ENCODE measurements at regions not wholly inside any gene's neighbourhood (a gene's known extent, or its start where the extent isn't known, plus 50 kb on each side); places are given as distances from the start of the nearest gene placed in this dataset.
A peak's percentile ranks its signal among the peaks of the same experiment; 100 is the strongest.

GRCh38 chr10:28250782-28251181 lies 52.1 kb downstream of the MPP7 start:
- TF ChIP-seq CTCF (IDR thresholded peaks at IDR 0.05; ENCODE audit: unreplicated experiment): peak; percentile 34

GRCh38 chr10:28250358-28250757 lies 52.5 kb downstream of the MPP7 start:
- Mint-ChIP-seq H3K4me3 (ENCODE audit: low read depth) (no peak overlapping the region), H3K27ac (peak overlapping the region; percentile 73), H3K27me3 (no peaks in the 10 kb centered on the region), H3K36me3 (ENCODE audit: insufficient read depth) (no peaks in the 10 kb centered on the region), H3K4me1 (ENCODE audit: low read depth) (peaks cover 7% of the 10 kb centered on the region), H3K9me3 (ENCODE audit: low read depth) (peaks cover 3% of the 10 kb centered on the region)
- no peak for TF ChIP-seq CTCF (IDR thresholded peaks at IDR 0.05; ENCODE audit: unreplicated experiment)
- DNase-seq (ENCODE audit: low spot score, unreplicated experiment): no peak

More at GRCh38 chr10:28250782-28251181, 52.1 kb downstream of the MPP7 start:
- DNase-seq (ENCODE audit: low spot score, unreplicated experiment): no peak
- Mint-ChIP-seq H3K4me3 (ENCODE audit: low read depth) (no peak overlapping the region), H3K27ac (peak overlapping the region; percentile 29), H3K36me3 (ENCODE audit: insufficient read depth) (no peaks in the 10 kb centered on the region), H3K4me1 (ENCODE audit: low read depth) (peaks cover 7% of the 10 kb centered on the region), H3K27me3 (no peaks in the 10 kb centered on the region), H3K9me3 (ENCODE audit: low read depth) (peaks cover 1% of the 10 kb centered on the region)

GRCh38 chr10:28249512-28249911 lies 53.4 kb downstream of the MPP7 start:
- Mint-ChIP-seq H3K27me3 (no peaks in the 10 kb centered on the region), H3K4me3 (ENCODE audit: low read depth) (no peak overlapping the region), H3K4me1 (ENCODE audit: low read depth) (peaks cover 4% of the 10 kb centered on the region), H3K27ac (no peak overlapping the region), H3K36me3 (ENCODE audit: insufficient read depth) (no peaks in the 10 kb centered on the region), H3K9me3 (ENCODE audit: low read depth) (peaks cover 3% of the 10 kb centered on the region)
- no peak for TF ChIP-seq CTCF (IDR thresholded peaks at IDR 0.05; ENCODE audit: unreplicated experiment)
- no peak for DNase-seq (ENCODE audit: low spot score, unreplicated experiment)

- Mint-ChIP-seq H3K27me3 (no peaks in the 10 kb centered on the region), H3K4me1 (ENCODE audit: low read depth) (peaks cover 3% of the 10 kb centered on the region), H3K36me3 (ENCODE audit: insufficient read depth) (no peaks in the 10 kb centered on the region), H3K9me3 (ENCODE audit: low read depth) (peaks cover 3% of the 10 kb centered on the region), H3K4me3 (ENCODE audit: low read depth) (no peak overlapping the region), H3K27ac (no peak overlapping the region)
- TF ChIP-seq CTCF (IDR thresholded peaks at IDR 0.05; ENCODE audit: unreplicated experiment): no peak
- no peak for DNase-seq (ENCODE audit: low spot score, unreplicated experiment)
Measured at GRCh38 chr10:28248092-28248491, 54.8 kb downstream of the MPP7 start.

- DNase-seq (ENCODE audit: low spot score, unreplicated experiment): no peak
- H3K4me3 Mint-ChIP-seq (ENCODE audit: low read depth): no peak overlapping the region
- peaks cover 3% of the 10 kb centered on the region for H3K9me3 Mint-ChIP-seq (ENCODE audit: low read depth)
- no peaks in the 10 kb centered on the region for H3K36me3 Mint-ChIP-seq (ENCODE audit: insufficient read depth)
- no peak overlapping the region for H3K27ac Mint-ChIP-seq
- H3K27me3 Mint-ChIP-seq: no peaks in the 10 kb centered on the region
- H3K4me1 Mint-ChIP-seq (ENCODE audit: low read depth): peaks cover 3% of the 10 kb centered on the region
- no peak for TF ChIP-seq CTCF (IDR thresholded peaks at IDR 0.05; ENCODE audit: unreplicated experiment)
Measured at GRCh38 chr10:28246023-28246422, 56.8 kb downstream of the MPP7 start.

Measured in progenitor cell of endocrine pancreas (in vitro differentiated cells).